ENCODE measurements at regions not wholly inside any gene's neighbourhood (a gene's known extent, or its start where the extent isn't known, plus 50 kb on each side); places are given as distances from the start of the nearest gene placed in this dataset.

GRCh38 chr5:57831090-57831489 is 348.5 kb upstream of the ACTBL2 start:
- TF ChIP-seq CTCF (IDR thresholded peaks at IDR 0.05; ENCODE audit: low read length, missing control alignments): no peak
- no peak overlapping the region for H3K4me3 ChIP-seq (replicated peaks; ENCODE audit: low read depth, low read length)
- no peak for DNase-seq (ENCODE audit: low read depth)

- peak; percentile 30 for DNase-seq (ENCODE audit: low read depth)
- no peak for TF ChIP-seq CTCF (IDR thresholded peaks at IDR 0.05; ENCODE audit: low read length, missing control alignments)
- H3K4me3 ChIP-seq (replicated peaks; ENCODE audit: low read depth, low read length): no peak overlapping the region
Measured at GRCh38 chr5:57828221-57828620, 345.6 kb upstream of the ACTBL2 start.

GRCh38 chr5:57825031-57825686 is 342.5 kb upstream of the ACTBL2 start:
- no peak overlapping the region for H3K4me3 ChIP-seq (replicated peaks; ENCODE audit: low read depth, low read length)
- DNase-seq (ENCODE audit: low read depth): peak; percentile 57
- no peak for TF ChIP-seq CTCF (IDR thresholded peaks at IDR 0.05; ENCODE audit: low read length, missing control alignments)

- no peak overlapping the region for H3K4me3 ChIP-seq (replicated peaks; ENCODE audit: low read depth, low read length)
- no peak for DNase-seq (ENCODE audit: low read depth)
- no peak for TF ChIP-seq CTCF (IDR thresholded peaks at IDR 0.05; ENCODE audit: low read length, missing control alignments)
Measured at GRCh38 chr5:57824623-57825022, 342.0 kb upstream of the ACTBL2 start.

- DNase-seq (ENCODE audit: low read depth): peak; percentile 53
- H3K4me3 ChIP-seq (replicated peaks; ENCODE audit: low read depth, low read length): no peak overlapping the region
- TF ChIP-seq CTCF (IDR thresholded peaks at IDR 0.05; ENCODE audit: low read length, missing control alignments): no peak
Measured at GRCh38 chr5:57824047-57824446, 341.4 kb upstream of the ACTBL2 start.

GRCh38 chr5:57822651-57823050 is 340.0 kb upstream of the ACTBL2 start:
- no peak for DNase-seq (ENCODE audit: low read depth)
- TF ChIP-seq CTCF (IDR thresholded peaks at IDR 0.05; ENCODE audit: low read length, missing control alignments): no peak
- no peak overlapping the region for H3K4me3 ChIP-seq (replicated peaks; ENCODE audit: low read depth, low read length)

- TF ChIP-seq CTCF (IDR thresholded peaks at IDR 0.05; ENCODE audit: low read length, missing control alignments): no peak
- no peak overlapping the region for H3K4me3 ChIP-seq (replicated peaks; ENCODE audit: low read depth, low read length)
- no peak for DNase-seq (ENCODE audit: low read depth)
Measured at GRCh38 chr5:57818397-57818796, 335.8 kb upstream of the ACTBL2 start.
